ENCODE measurements at regions not wholly inside any gene's neighbourhood (a gene's known extent, or its start where the extent isn't known, plus 50 kb on each side); places are given as distances from the start of the nearest gene placed in this dataset.
"Not testable (repeated sequence)": the region's sequence is repeated elsewhere in the genome, so short reads cannot be mapped to it uniquely, and the experiment has no call there.

- Histone ChIP-seq H3K9ac (ENCODE audit: low read length in 2 of 2) (no peak overlapping the region), H3K27ac (ENCODE audit: low read length) (no peak overlapping the region), H3K27me3 (ENCODE audit: control insufficient read depth in 1 of 2, insufficient read depth in 2 of 2, low read length in 2 of 2) (no peaks in the 10 kb centered on the region), H3K36me3 (ENCODE audit: control insufficient read depth in 2 of 2, insufficient read depth in 2 of 2, low read length in 2 of 2) (no peaks in the 10 kb centered on the region), H3K4me1 (ENCODE audit: control insufficient read depth, insufficient read depth, low read length) (no peaks in the 10 kb centered on the region), H3K9me3 (ENCODE audit: control insufficient read depth in 2 of 2, low read length in 2 of 2) (no peaks in the 10 kb centered on the region), H3K4me3 (ENCODE audit: low read length in 2 of 2) (no peak overlapping the region)
Observed at GRCh38 chr10:61051344-61051743, 107.4 kb upstream of the RHOBTB1 start.

GRCh38 chr10:61050120-61050745 is 106.2 kb upstream of the RHOBTB1 start:
- no peak overlapping the region for H3K27ac ChIP-seq (ENCODE audit: low read length)
- H3K9me3 ChIP-seq (ENCODE audit: control insufficient read depth in 2 of 2, low read length in 2 of 2): no peaks in the 10 kb centered on the region
- no peaks in the 10 kb centered on the region for H3K36me3 ChIP-seq (ENCODE audit: control insufficient read depth in 2 of 2, insufficient read depth in 2 of 2, low read length in 2 of 2)
- H3K27me3 ChIP-seq (ENCODE audit: control insufficient read depth in 1 of 2, insufficient read depth in 2 of 2, low read length in 2 of 2): no peaks in the 10 kb centered on the region
- no peaks in the 10 kb centered on the region for H3K4me1 ChIP-seq (ENCODE audit: control insufficient read depth, insufficient read depth, low read length)
- H3K4me3 ChIP-seq (ENCODE audit: low read length in 2 of 2): no peak overlapping the region
- H3K9ac ChIP-seq (ENCODE audit: low read length in 2 of 2): no peak overlapping the region

GRCh38 chr10:61049386-61049785 is 105.4 kb upstream of the RHOBTB1 start:
- no peak overlapping the region for H3K4me3 ChIP-seq (ENCODE audit: low read length in 2 of 2)
- no peaks in the 10 kb centered on the region for H3K27me3 ChIP-seq (ENCODE audit: control insufficient read depth in 1 of 2, insufficient read depth in 2 of 2, low read length in 2 of 2)
- H3K36me3 ChIP-seq (ENCODE audit: control insufficient read depth in 2 of 2, insufficient read depth in 2 of 2, low read length in 2 of 2): no peaks in the 10 kb centered on the region
- H3K9ac ChIP-seq (ENCODE audit: low read length in 2 of 2): no peak overlapping the region
- H3K9me3 ChIP-seq (ENCODE audit: control insufficient read depth in 2 of 2, low read length in 2 of 2): no peaks in the 10 kb centered on the region
- no peaks in the 10 kb centered on the region for H3K4me1 ChIP-seq (ENCODE audit: control insufficient read depth, insufficient read depth, low read length)
- H3K27ac ChIP-seq (ENCODE audit: low read length): no peak overlapping the region

- Histone ChIP-seq H3K4me3 (ENCODE audit: low read length in 2 of 2) (no peak overlapping the region), H3K9ac (ENCODE audit: low read length in 2 of 2) (no peak overlapping the region), H3K36me3 (ENCODE audit: control insufficient read depth in 2 of 2, insufficient read depth in 2 of 2, low read length in 2 of 2) (no peaks in the 10 kb centered on the region), H3K27ac (ENCODE audit: low read length) (no peak overlapping the region), H3K4me1 (ENCODE audit: control insufficient read depth, insufficient read depth, low read length) (no peaks in the 10 kb centered on the region), H3K9me3 (ENCODE audit: control insufficient read depth in 2 of 2, low read length in 2 of 2) (no peaks in the 10 kb centered on the region), H3K27me3 (ENCODE audit: control insufficient read depth in 1 of 2, insufficient read depth in 2 of 2, low read length in 2 of 2) (no peaks in the 10 kb centered on the region)
Observed at GRCh38 chr10:61047788-61048560, 104.0 kb upstream of the RHOBTB1 start.

- no peaks in the 10 kb centered on the region for H3K36me3 ChIP-seq (ENCODE audit: control insufficient read depth in 2 of 2, insufficient read depth in 2 of 2, low read length in 2 of 2)
- H3K9me3 ChIP-seq (ENCODE audit: control insufficient read depth in 2 of 2, low read length in 2 of 2): no peaks in the 10 kb centered on the region
- no peaks in the 10 kb centered on the region for H3K4me1 ChIP-seq (ENCODE audit: control insufficient read depth, insufficient read depth, low read length)
- no peak overlapping the region for H3K27ac ChIP-seq (ENCODE audit: low read length)
- no peak overlapping the region for H3K4me3 ChIP-seq (ENCODE audit: low read length in 2 of 2)
- H3K9ac ChIP-seq (ENCODE audit: low read length in 2 of 2): no peak overlapping the region
- no peaks in the 10 kb centered on the region for H3K27me3 ChIP-seq (ENCODE audit: control insufficient read depth in 1 of 2, insufficient read depth in 2 of 2, low read length in 2 of 2)
Observed at GRCh38 chr10:61047081-61047480, 103.1 kb upstream of the RHOBTB1 start.

- not testable (repeated sequence) for H3K27me3 ChIP-seq (ENCODE audit: control insufficient read depth in 1 of 2, insufficient read depth in 2 of 2, low read length in 2 of 2); H3K36me3 ChIP-seq (ENCODE audit: control insufficient read depth in 2 of 2, insufficient read depth in 2 of 2, low read length in 2 of 2); H3K9me3 ChIP-seq (ENCODE audit: control insufficient read depth in 2 of 2, low read length in 2 of 2); H3K27ac ChIP-seq (ENCODE audit: low read length); H3K4me1 ChIP-seq (ENCODE audit: control insufficient read depth, insufficient read depth, low read length); H3K4me3 ChIP-seq (ENCODE audit: low read length in 2 of 2); H3K9ac ChIP-seq (ENCODE audit: low read length in 2 of 2)
Observed at GRCh38 chr10:61045480-61045879, 101.5 kb upstream of the RHOBTB1 start.

DNA sequence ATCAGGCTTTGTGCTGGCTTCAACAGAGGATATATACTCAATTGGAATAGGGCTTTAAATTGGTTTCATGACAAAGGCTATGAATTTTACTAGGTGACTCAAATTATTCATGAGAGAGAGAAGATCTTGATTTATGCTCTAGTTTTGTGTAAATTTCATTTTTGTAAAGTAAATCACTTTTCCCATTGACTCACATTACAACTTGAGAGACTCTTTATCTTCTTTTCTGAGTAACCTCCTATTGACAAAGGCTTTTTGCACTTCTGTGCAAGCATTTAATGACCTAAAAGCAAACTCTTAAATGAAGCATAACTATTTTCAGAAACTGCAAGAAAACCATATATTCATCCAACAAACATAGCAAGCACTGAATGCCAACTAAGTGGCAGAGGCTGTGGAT is 98.5 kb upstream of the RHOBTB1 start:
- H3K9ac ChIP-seq (ENCODE audit: low read length in 2 of 2): no peak overlapping the region

GRCh38 chr10:61040399-61041016 is 96.5 kb upstream of the RHOBTB1 start:
- H3K4me1 ChIP-seq (ENCODE audit: control insufficient read depth, insufficient read depth, low read length): no peaks in the 10 kb centered on the region
- H3K9me3 ChIP-seq (ENCODE audit: control insufficient read depth in 2 of 2, low read length in 2 of 2): no peaks in the 10 kb centered on the region
- no peak overlapping the region for H3K4me3 ChIP-seq (ENCODE audit: low read length in 2 of 2)
- no peaks in the 10 kb centered on the region for H3K27me3 ChIP-seq (ENCODE audit: control insufficient read depth in 1 of 2, insufficient read depth in 2 of 2, low read length in 2 of 2)
- no peak overlapping the region for H3K9ac ChIP-seq (ENCODE audit: low read length in 2 of 2)
- no peak overlapping the region for H3K27ac ChIP-seq (ENCODE audit: low read length)
- no peaks in the 10 kb centered on the region for H3K36me3 ChIP-seq (ENCODE audit: control insufficient read depth in 2 of 2, insufficient read depth in 2 of 2, low read length in 2 of 2)

More for the DNA sequence above, 98.5 kb upstream of the RHOBTB1 start:
- Histone ChIP-seq H3K27me3 (ENCODE audit: control insufficient read depth in 1 of 2, insufficient read depth in 2 of 2, low read length in 2 of 2) (no peaks in the 10 kb centered on the region), H3K36me3 (ENCODE audit: control insufficient read depth in 2 of 2, insufficient read depth in 2 of 2, low read length in 2 of 2) (no peaks in the 10 kb centered on the region), H3K9me3 (ENCODE audit: control insufficient read depth in 2 of 2, low read length in 2 of 2) (no peaks in the 10 kb centered on the region), H3K4me1 (ENCODE audit: control insufficient read depth, insufficient read depth, low read length) (no peaks in the 10 kb centered on the region), H3K4me3 (ENCODE audit: low read length in 2 of 2) (no peak overlapping the region), H3K27ac (ENCODE audit: low read length) (no peak overlapping the region)

- H3K9me3 ChIP-seq (ENCODE audit: control insufficient read depth in 2 of 2, low read length in 2 of 2): no peaks in the 10 kb centered on the region
- H3K27ac ChIP-seq (ENCODE audit: low read length): no peak overlapping the region
- no peak overlapping the region for H3K4me3 ChIP-seq (ENCODE audit: low read length in 2 of 2)
- H3K9ac ChIP-seq (ENCODE audit: low read length in 2 of 2): no peak overlapping the region
- H3K4me1 ChIP-seq (ENCODE audit: control insufficient read depth, insufficient read depth, low read length): no peaks in the 10 kb centered on the region
- no peaks in the 10 kb centered on the region for H3K27me3 ChIP-seq (ENCODE audit: control insufficient read depth in 1 of 2, insufficient read depth in 2 of 2, low read length in 2 of 2)
- H3K36me3 ChIP-seq (ENCODE audit: control insufficient read depth in 2 of 2, insufficient read depth in 2 of 2, low read length in 2 of 2): no peaks in the 10 kb centered on the region
Observed at GRCh38 chr10:61039868-61040267, 95.9 kb upstream of the RHOBTB1 start.

- H3K9ac ChIP-seq (ENCODE audit: low read length in 2 of 2); H3K27me3 ChIP-seq (ENCODE audit: control insufficient read depth in 1 of 2, insufficient read depth in 2 of 2, low read length in 2 of 2); H3K27ac ChIP-seq (ENCODE audit: low read length); H3K4me1 ChIP-seq (ENCODE audit: control insufficient read depth, insufficient read depth, low read length); H3K9me3 ChIP-seq (ENCODE audit: control insufficient read depth in 2 of 2, low read length in 2 of 2); H3K36me3 ChIP-seq (ENCODE audit: control insufficient read depth in 2 of 2, insufficient read depth in 2 of 2, low read length in 2 of 2); H3K4me3 ChIP-seq (ENCODE audit: low read length in 2 of 2): not testable (repeated sequence)
Observed at GRCh38 chr10:61037261-61037830, 93.4 kb upstream of the RHOBTB1 start.

GRCh38 chr10:61036148-61036547 is 92.2 kb upstream of the RHOBTB1 start:
- H3K9me3 ChIP-seq (ENCODE audit: control insufficient read depth in 2 of 2, low read length in 2 of 2); H3K27me3 ChIP-seq (ENCODE audit: control insufficient read depth in 1 of 2, insufficient read depth in 2 of 2, low read length in 2 of 2); H3K36me3 ChIP-seq (ENCODE audit: control insufficient read depth in 2 of 2, insufficient read depth in 2 of 2, low read length in 2 of 2); H3K27ac ChIP-seq (ENCODE audit: low read length); H3K9ac ChIP-seq (ENCODE audit: low read length in 2 of 2); H3K4me3 ChIP-seq (ENCODE audit: low read length in 2 of 2); H3K4me1 ChIP-seq (ENCODE audit: control insufficient read depth, insufficient read depth, low read length): not testable (repeated sequence)

Measured in stomach smooth muscle (tissue), 2 donors.